GM21515 (cell line): ENCODE measurements at regions not wholly inside any gene's neighbourhood (a gene's known extent, or its start where the extent isn't known, plus 50 kb on each side); places are given as distances from the start of the nearest gene placed in this dataset.
"Not testable (repeated sequence)": the region's sequence is repeated elsewhere in the genome, so short reads cannot be mapped to it uniquely, and the experiment has no call there.

Experiments
- ATAC-seq: cut with Tn5 transposase; IDR thresholded peaks from one replicate; pipeline ENCODE4 v1.9.1; 2021; ENCODE audit not compliant: unreplicated experiment

DNA sequence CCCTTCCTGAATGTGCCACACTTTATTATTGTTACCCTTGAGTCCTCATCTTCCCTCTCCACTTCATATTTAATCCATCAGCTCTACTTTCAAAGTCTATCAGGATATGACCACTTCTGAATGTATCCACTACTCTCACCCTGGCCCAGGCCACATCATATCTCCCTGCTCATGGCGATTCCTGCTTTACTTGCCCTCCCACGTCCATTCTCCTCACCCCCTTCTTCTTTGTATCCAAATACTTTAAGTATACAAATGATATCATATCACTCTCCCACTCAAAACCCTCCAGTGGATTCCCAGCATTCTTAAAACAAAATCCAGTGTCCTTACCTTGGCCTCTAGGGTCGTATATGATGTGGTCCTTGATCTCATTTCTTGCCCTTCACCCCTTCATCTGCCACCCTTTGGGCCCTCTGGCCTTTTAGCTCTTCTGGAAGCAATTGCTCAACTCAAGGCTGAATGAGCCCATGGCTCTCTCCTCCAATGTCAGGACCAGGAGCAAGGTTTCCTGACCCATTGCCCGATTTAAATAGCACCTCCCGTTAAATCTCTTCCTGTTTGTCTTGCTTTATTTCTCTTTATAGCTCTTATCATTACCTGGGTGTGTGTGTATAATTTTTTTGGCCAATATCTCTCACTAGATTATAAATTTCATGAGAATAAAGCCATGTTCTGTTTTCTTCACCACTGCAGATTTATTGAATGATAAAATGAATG lies 205.9 kb upstream of the ECI2 start:
- no peak for ATAC-seq

DNA sequence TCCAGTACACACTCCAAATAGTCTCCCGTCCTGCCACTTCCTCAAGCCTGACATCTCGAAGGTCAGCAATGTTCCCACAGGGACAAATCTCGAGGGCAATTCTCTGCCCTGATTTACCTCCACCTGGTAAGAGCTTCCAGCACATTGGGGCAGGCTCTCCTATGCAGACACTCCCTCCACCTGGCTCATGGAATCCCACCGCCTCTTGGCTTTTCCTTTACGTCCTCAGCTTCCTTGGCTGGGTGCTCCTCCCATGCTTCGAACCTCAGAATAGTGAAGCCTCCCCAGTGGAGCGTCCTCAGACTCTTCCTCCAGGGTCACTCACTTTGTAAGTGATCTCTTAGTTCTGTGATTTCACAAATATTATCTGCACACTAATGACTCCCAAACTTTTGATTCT lies 205.2 kb upstream of the ECI2 start:
- ATAC-seq: no peak

DNA sequence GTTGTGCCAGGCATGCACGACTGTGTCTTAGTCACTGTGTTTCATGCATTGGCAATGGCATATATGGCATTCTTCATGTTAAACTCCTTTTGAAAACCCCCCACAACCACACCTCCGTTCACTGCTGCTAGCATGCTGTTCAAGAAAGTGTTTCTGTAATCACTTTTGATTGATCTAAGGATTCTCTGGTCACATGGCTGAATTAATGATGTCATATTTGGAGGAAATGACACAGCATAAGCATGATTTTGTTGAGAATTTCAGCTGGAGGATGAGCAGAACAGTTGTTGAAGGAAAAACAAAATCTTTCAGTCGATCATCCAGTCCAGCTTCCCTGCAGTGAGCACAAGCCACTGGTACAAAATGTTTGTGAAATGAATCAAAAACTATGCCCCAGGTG lies 203.5 kb upstream of the ECI2 start:
- ATAC-seq: no peak

DNA sequence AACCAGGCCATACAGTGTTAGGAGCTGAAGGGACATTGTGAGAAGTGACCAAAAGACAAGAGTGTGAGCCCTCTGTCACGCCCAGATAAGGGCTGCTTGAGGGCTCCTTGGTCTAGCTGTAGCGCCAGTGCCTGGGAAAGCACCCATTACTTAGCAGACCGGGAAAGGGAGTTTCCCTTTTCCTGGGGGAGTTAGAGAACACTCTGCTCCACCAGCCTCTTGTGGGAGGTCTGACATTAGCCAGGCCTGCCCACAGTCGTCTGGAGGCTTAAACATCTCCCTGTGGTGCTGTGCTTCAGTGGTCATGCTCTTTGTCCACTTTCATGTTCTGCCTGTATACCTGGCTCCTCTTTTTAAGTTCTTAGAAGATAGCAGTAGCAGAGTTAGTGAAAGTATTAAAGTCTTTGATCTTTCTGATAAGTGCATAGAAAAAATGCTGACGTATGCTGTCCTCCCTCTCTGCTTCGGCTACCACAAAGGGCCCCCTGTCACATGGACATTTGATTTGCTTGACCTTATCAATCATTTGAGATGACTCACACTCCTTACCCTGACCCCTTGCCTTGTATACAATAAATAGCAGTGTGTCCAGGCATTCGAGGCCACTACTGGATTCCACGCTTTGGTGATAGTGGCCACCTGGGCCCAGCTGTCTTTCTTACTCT lies 201.5 kb upstream of the ECI2 start:
- ATAC-seq: no peak

DNA sequence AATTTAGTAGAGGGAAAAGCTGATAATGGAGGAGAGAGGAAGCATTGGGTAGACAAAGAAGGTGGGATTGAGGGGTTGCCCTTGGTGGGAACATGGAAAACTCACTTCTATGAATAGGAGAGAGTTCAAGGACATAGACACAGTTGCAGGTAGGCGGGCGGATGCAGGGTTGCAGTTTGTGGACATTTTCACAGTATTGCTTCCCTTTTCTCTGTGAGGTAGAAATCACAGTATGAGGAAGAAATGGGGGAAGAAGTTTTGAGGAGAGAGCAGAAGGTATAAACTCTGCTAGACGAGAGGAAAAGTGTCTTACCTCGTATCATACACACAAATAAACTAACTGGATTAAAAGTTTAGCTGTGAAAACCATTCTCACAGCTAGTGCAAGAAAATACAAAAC lies 200.7 kb upstream of the ECI2 start:
- no peak for ATAC-seq

DNA sequence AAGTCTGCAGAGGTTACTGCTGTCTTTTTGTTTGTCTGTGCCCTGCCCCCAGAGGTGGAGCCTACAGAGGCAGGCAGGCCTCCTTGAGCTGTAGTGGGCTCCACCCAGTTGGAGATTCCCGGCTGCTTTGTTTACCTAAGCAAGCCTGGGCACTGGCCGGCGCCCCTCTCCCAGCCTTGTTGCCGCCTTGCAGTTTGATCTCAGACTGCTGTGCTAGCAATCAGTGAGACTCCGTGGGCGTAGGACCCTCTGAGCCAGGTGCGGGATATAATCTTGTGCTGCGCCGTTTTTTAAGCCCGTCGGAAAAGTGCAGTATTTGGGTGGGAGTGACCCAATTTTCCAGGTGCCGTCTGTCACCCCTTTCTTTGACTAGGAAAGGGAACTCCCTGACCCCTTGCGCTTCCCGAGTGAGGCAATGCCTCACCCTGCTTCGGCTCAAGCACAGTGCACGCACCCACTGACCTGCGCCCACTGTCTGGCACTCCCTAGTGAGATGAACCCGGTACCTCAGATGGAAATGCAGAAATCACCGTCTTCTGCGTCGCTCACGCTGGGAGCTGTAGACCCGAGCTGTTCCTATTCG lies 198.9 kb upstream of the ECI2 start:
- not testable (repeated sequence) for ATAC-seq

DNA sequence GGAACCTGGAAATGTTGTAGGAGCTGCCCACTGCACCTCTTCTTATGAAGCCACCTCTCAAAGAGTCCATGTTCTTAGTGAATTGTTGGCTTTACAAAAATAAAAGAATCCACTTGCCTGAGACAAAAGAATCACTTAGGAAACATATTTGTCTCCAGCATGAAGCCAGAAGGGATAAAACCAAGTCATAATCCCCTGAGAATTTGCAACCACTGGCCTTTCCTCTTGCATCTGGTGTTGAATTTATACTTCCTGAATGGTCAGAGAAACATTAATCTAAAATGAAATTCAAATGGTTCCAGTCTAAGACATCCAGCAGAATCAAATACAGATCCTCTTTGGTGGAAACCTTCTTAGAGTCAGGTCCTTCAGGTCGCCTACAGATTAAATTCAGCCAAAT lies 192.5 kb upstream of the ECI2 start:
- no peak for ATAC-seq

DNA sequence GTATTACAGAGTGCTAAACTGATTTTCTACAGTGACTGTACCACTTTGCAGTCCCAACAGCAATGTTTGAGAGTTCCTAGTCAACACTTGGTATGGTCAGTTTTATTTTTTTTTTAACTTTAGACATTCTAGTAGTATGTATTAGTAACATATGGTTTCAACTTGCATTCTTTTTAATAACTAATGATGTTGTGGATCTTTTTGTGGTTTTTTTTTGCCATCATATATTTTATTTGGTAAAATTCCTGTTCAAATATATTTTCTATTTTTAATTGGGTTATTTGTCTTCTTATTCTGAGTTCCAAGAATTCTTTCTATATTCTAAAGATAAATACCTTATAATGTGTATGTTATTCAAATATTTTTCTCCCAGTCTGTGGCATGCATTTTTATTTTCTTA lies 189.4 kb upstream of the ECI2 start:
- no peak for ATAC-seq

DNA sequence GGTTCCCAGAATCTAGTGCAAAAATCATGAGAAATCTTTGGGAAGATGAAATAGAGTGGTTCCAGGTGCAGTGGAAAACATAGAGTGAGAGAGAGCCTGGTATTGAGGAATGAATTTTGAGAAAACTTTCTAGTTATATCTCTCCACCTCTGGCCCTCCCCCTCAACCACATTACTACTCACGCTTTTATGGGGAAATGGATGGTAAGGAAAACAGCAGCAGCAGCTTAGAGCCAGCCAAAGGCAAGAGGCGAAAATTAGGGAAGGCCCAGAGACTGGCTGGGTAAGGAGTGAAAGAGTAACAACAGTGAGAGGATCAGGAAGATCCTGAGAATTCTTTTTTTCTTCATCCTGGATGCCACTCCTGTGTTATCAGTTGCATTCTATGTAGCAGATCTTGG lies 187.9 kb upstream of the ECI2 start:
- ATAC-seq: no peak

DNA sequence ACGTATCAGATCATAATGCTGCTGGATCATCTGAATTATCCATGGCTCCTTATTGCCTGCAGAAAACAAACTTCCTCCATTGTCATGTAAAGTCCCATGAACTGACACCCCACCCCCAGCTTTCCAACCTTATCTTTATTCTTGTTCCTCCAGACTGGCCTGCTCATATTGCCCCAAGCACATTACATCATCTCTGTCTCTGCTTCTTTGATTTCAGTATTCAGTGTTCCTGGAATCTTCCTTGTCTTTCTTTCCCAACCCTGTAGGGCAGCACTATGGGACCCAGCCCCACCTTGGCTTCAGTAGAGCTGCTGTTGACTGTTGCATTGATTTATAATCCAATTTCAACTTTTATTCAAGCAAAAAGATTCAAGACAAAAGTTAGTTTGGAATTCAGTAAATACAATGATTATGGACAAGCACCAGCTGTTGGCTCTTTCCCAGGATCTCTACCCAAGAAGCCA lies 187.5 kb upstream of the ECI2 start:
- no peak for ATAC-seq

DNA sequence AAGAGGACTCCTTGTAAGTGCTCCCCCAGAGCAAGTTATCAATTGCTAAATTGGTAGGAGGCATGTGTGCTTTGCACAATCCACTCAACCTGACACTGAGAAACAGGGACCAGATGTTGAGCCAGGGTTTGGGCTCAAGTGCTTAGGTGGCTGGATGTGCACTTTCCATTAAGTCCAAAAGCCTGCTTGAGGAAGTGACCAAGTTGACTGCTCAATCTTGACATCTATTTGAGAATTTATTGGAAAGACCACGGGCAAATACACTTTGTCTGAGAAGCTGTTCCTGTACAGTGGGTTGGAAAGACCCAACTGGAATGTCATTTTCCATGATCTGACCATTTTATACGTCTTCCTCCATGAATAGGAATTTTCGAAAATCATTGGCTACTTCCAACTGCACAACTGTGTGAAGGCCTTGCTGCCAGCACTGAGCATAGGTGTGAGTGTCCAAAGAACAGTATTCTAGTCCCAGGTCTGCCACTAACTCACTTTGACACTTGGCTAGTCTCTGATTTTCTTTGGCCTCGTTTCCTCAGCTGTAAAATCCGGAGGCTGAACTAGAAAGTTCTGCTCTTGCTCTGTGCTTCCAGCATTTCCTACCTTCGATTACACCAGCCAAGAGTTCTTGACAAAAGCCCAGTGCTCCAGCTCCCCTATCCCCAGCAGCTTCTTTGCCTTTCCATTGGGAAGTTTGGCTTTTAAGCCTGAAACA lies 186.9 kb upstream of the ECI2 start:
- no peak for ATAC-seq

DNA sequence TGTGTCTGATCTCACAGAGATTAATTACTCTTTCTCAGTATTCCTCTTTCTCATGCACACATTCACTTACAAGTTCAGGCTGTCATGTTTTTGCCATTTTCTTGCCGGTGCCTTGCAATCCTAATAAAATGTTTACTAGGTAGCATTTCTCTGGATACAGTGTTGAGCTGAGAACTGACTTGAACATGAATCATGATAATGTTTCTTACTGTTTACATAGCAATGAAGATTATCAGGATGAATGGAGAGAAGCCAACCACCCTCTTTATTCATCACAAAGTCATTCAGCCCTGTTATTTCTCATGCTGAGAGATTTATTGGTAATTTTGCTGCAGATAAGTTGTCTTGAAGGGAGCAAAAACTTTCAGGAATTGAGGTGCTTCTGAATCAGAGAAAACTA lies 185.5 kb upstream of the ECI2 start:
- ATAC-seq: no peak

DNA sequence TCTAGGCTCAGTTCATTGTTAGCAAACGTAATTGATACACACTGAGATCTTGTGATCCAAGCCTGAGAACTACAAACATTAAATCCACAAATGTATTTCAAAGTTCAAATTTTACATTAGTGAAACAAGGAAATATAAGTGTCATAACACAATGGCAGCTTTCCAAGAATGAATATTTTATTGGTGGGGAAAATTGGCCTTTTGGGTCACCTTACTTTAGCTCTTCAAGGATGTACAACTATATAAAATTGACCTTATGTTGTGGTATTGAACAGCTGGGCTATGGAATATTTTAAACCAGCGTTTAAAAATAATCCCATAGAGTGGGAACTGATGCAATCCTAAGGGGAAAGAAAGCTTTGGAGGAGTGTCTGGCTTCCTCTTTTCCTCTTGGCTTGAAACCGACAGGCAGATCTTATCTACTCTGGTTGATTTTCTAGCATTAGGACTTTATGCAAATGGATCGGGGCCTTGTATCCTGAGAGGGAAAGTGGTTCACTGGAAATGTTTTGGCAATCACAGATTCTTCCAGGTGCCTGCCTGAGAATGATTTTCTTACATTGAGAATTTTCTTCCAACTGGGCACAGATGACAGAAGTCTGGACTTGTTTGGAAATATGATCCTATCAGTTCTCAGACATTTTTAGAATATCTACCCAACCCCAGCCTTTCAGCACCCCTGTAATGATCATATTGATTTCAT lies 184.8 kb upstream of the ECI2 start:
- no peak for ATAC-seq

DNA sequence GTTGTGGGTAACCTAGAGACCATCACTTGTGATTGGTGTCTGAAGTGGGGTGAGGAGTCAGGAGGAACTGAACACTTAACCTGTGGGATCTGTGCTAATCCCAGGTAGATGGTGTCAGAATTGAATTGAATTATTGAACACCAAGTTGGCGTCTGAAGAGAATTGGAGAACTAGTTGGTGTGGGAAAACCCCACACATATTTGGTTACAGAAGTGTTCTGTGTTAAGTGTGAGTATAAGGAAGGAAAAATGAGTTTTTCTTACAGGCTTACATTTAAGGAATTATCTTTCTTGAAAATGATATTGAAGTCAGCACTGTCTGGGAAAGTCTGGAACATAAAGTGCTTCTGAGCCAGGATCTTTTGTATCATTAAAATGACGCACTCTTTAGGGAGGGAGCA lies 182.9 kb upstream of the ECI2 start:
- no peak for ATAC-seq

DNA sequence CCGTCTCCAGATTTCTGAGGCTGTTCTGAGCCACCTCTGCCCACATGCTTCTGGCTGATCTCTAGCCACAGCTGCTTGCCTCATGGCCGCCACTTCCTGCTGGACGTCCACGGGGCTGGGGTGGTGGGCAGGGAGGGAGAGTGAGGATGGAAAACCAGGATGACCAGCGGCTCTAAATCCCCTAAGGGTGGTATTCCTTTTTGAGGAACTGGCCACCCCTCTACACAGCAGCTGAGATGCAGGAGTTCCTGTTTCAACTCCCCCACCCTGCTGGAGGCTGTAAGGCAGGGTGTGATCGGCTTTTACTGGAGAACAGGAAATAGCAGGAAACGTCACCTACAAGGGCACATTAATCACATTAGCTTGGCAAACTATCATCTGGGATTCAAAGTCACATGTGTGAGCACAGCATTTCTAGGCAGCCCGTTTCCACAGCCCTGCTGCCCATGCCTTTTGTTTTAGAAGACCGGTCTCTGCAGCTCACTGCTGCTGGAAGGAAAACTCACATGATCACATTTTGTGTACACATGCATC lies 181.6 kb upstream of the ECI2 start:
- no peak for ATAC-seq

DNA sequence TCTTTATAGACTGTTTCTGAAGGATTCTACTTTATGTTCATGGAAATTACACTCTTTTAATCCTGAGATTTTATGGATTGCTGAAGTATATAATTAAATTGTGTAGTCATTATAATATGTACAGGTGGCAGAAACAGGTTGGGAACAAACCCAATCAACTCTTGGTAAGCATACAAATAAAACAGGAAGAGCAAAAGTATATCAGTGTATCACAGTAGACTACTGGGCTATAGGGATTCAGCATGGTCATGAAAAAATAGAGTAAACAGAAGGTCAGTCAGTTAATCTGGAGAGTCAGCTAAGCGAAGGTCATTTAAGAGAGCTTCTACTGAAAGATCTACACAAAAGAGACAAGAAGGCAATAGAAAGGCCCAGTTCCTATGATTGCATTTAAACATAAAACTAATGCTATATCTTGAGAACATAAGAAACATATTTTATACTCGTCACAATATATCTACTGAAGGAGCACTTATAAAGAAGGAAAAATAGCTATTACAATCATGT lies 178.9 kb upstream of the ECI2 start:
- no peak for ATAC-seq

DNA sequence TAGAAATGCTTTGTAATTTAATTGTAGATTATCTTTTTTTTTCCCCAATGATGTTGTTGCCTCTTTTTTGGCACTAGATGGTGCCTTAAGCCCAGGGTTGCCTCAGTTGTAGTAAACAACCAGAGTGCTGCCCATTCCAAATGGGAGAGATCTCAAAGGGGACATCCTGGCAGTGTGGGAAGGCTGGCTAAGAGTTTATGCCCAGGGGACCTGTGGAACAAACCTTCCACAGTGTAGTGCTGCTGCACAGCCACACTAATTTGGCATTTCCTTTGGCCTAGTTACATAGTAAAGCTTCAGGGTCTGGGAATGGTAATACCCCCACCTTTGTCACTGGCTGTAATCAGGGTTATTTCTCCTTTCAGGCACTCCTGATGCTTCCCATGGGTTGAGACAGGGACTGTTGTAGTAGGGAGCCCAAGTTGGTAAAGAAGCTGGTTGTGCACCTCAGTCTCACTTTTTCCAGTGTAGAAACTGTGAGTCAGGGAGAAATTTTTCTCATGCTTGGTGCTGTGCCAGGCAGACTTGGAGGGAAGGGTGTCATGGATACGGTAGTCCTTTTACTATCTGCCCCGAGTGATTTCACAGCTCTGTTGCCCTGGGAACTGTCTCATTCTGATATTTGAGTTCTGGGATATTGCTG lies 177.8 kb upstream of the ECI2 start:
- ATAC-seq: no peak

DNA sequence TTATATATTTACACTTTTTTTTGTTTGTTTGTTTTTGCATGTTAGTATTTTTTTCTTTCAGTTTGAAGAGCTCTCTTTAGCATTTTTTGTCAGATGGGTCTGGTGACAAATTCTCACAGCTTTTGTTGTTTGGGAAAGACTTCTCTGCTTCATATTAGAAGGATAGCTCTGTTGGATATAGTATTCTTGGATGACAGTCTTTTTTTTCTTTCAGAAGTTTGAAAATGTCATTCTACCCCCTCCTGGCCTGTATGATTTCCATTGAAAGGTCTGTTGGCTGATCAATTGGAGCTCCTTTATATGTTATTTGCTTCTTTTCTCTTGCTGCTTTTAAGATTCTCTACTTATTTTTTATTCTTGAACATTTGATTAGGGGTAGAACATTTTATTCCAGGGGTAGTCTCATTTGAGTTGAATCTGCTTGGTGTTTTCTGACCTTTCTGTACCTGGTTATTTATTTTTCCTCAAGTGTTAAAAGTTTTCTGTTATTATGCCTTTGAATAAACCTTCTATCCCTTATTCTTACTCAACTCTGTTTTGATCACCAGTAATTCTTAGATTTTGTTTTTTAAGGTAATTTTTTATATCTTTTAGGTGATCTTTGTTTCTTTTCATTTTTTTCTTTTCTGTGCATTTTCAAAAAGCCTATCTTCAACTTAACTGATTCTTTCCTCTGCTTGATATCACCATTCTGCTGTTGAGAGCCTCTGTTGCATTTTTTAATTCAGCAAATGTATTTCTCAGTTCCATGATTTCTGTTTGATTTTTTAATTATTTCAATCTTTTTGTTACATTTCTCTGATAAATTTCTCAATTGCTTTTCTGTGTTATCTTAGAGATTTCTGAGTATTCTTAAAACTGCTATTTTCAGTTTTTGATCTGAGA lies 176.8 kb upstream of the ECI2 start:
- ATAC-seq: no peak

DNA sequence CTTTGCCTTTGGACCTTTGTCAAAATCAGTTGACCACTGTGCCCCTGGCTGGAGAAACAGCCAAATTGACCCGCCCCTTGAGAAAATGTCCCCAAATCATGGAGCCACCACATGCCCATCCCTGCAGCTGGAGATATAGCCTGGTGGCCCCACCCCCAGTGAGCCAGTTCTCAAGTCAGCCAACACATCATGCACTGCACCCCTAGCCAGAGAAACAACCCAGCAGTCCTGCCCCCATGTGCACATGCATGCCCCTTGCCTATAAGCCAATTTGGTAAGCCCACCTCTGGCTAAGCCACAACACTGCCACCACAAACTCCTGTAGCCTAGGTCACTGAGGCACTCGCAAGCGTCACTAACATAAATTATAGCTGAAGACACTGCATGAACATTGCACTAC lies 174.2 kb upstream of the ECI2 start:
- ATAC-seq: no peak
